HG03025 (cell line): ENCODE measurements at regions not wholly inside any gene's neighbourhood (a gene's known extent, or its start where the extent isn't known, plus 50 kb on each side); places are given as distances from the start of the nearest gene placed in this dataset.

Experiments used
- ATAC-seq: cut with Tn5 transposase; IDR thresholded peaks from one replicate; pipeline ENCODE4 v1.9.1; 2021; ENCODE audit warnings: mild to moderate bottlenecking, moderate library complexity; ENCODE audit not compliant: unreplicated experiment, low FRiP score

GRCh38 chr2:18332477-18332876 lies 228.0 kb downstream of the RDH14 start:
- no peak for ATAC-seq

GRCh38 chr2:18325118-18325517 lies 235.3 kb downstream of the RDH14 start:
- no peak for ATAC-seq

GRCh38 chr2:18319987-18320386 lies 240.5 kb downstream of the RDH14 start:
- no peak for ATAC-seq

GRCh38 chr2:18317017-18317416 lies 243.4 kb downstream of the RDH14 start:
- no peak for ATAC-seq

- ATAC-seq, result no peak
These were observed 247.6 kb downstream of the RDH14 start for GRCh38 chr2:18312818-18313217.

- ATAC-seq, result no peak
These were observed 248.8 kb downstream of the RDH14 start for GRCh38 chr2:18311420-18312195.

GRCh38 chr2:18309627-18310026 lies 250.8 kb downstream of the RDH14 start:
- no peak for ATAC-seq

- no peak for ATAC-seq
These were observed 251.3 kb downstream of the RDH14 start for GRCh38 chr2:18309188-18309587.

GRCh38 chr2:18304849-18305248 lies 255.6 kb downstream of the RDH14 start:
- no peak for ATAC-seq

- ATAC-seq, result no peak
These were observed 258.9 kb downstream of the RDH14 start for GRCh38 chr2:18301421-18302139.

GRCh38 chr2:18299423-18300212 lies 260.8 kb downstream of the RDH14 start:
- no peak for ATAC-seq

- no peak for ATAC-seq
These were observed 262.9 kb downstream of the RDH14 start for GRCh38 chr2:18297534-18298058.

GRCh38 chr2:18290386-18290785 lies 270.1 kb downstream of the RDH14 start:
- ATAC-seq, result no peak

GRCh38 chr2:18286897-18287296 lies 273.6 kb downstream of the RDH14 start:
- ATAC-seq, result no peak

GRCh38 chr2:18284331-18284730 lies 276.1 kb downstream of the RDH14 start:
- no peak for ATAC-seq

GRCh38 chr2:18282026-18282425 lies 278.4 kb downstream of the RDH14 start:
- no peak for ATAC-seq

GRCh38 chr2:18276583-18277075 lies 283.8 kb downstream of the RDH14 start:
- no peak for ATAC-seq

GRCh38 chr2:18273205-18273604 lies 287.2 kb downstream of the RDH14 start:
- no peak for ATAC-seq

GRCh38 chr2:18272148-18272494 lies 288.3 kb downstream of the RDH14 start:
- no peak for ATAC-seq

- ATAC-seq, result no peak
These were observed 288.9 kb downstream of the RDH14 start for GRCh38 chr2:18271370-18272147.
